ENCODE measurements at regions not wholly inside any gene's neighbourhood (a gene's known extent, or its start where the extent isn't known, plus 50 kb on each side); places are given as distances from the start of the nearest gene placed in this dataset.
"Not testable (repeated sequence)": the region's sequence is repeated elsewhere in the genome, so short reads cannot be mapped to it uniquely, and the experiment has no call there.

GRCh38 chr4:116101321-116101720 is 984.1 kb downstream of the TRAM1L1 start:
- DNase-seq: no peak

- no peak for DNase-seq
Measured at GRCh38 chr4:116099596-116099995, 985.8 kb downstream of the TRAM1L1 start.

GRCh38 chr4:116097353-116097752 is 983.9 kb upstream of the NDST4 start:
- DNase-seq: not testable (repeated sequence)

- no peak for DNase-seq
Measured at GRCh38 chr4:116092961-116093360, 979.5 kb upstream of the NDST4 start.

- no peak for DNase-seq
Measured at GRCh38 chr4:116088771-116089170, 975.4 kb upstream of the NDST4 start.

- DNase-seq: no peak
Measured at GRCh38 chr4:116082808-116083366, 969.5 kb upstream of the NDST4 start.

- DNase-seq: no peak
Measured at GRCh38 chr4:116073051-116073450, 959.6 kb upstream of the NDST4 start.

GRCh38 chr4:116070283-116070682 is 956.9 kb upstream of the NDST4 start:
- DNase-seq: no peak

- no peak for DNase-seq
Measured at GRCh38 chr4:116066711-116067245, 953.4 kb upstream of the NDST4 start.

GRCh38 chr4:116064331-116064730 is 950.9 kb upstream of the NDST4 start:
- DNase-seq: no peak

- no peak for DNase-seq
Measured at GRCh38 chr4:116059361-116059760, 945.9 kb upstream of the NDST4 start.

GRCh38 chr4:116058129-116058528 is 944.7 kb upstream of the NDST4 start:
- no peak for DNase-seq

GRCh38 chr4:116055857-116056827 is 942.7 kb upstream of the NDST4 start:
- DNase-seq: peak; percentile 14

- peak; percentile 30 for DNase-seq
Measured at GRCh38 chr4:116027311-116027710, 913.9 kb upstream of the NDST4 start.

GRCh38 chr4:116024954-116025708 is 911.7 kb upstream of the NDST4 start:
- no peak for DNase-seq

- no peak for DNase-seq
Measured at GRCh38 chr4:116023049-116023448, 909.6 kb upstream of the NDST4 start.

- no peak for DNase-seq
Measured at GRCh38 chr4:116020141-116020722, 906.8 kb upstream of the NDST4 start.

GRCh38 chr4:116018831-116019230 is 905.4 kb upstream of the NDST4 start:
- no peak for DNase-seq

GRCh38 chr4:116016201-116016600 is 902.8 kb upstream of the NDST4 start:
- DNase-seq: peak; percentile 25

- no peak for DNase-seq
Measured at GRCh38 chr4:116015549-116015948, 902.1 kb upstream of the NDST4 start.

GRCh38 chr4:116015062-116015461 is 901.6 kb upstream of the NDST4 start:
- DNase-seq: no peak

GRCh38 chr4:116010923-116011322 is 897.5 kb upstream of the NDST4 start:
- DNase-seq: no peak

- DNase-seq: no peak
Measured at GRCh38 chr4:116005806-116006088, 892.3 kb upstream of the NDST4 start.
